NOMO-1 treated with dmso at 0.1 percent for 144 hours (cell line): ENCODE measurements at regions not wholly inside any gene's neighbourhood (a gene's known extent, or its start where the extent isn't known, plus 50 kb on each side); places are given as distances from the start of the nearest gene placed in this dataset.

Experiments
- DNase-seq: peaks from one replicate; lab custom pipeline; 2025; ENCODE audit not compliant: unreplicated experiment; lab: John Stamatoyannopoulos, UW

DNA sequence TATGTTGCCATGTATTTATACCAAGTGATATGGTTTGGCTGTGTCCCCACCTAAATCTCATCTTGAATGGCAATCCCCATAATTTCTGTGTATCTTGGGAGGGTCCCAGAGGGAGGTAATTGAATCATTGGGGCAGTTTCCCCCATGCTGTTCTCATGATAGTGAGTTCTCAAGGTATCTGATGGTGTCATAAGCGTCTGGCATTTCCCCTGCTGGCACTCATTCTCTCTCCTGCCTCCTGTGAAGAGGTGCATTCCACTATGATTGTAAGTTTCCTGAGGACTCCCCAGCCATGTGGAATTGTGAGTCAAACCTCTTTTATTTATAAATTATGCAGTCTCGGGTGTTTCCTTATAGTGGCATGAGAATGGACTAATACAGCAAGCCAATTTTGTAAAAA is 140.8 kb upstream of the ADAMTSL1 start:
- no peak for DNase-seq

DNA sequence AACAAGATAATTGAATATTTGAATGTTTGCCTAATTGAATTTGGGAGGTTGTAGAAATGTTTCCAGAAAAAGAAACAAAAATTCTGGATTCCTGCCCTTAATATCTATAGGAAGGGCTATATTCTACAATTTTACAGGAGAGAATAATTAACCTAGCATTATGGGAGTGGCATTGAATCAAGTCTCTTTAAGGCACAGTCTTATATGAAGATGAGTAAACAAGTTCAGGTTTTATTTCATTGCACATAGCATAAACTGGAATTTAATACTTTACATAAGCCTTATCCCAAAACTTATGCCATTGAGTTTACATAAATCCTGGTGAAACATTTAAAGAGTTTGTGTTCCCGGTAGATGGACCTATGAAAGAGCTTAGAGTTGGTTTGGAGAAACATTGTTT is 138.1 kb upstream of the ADAMTSL1 start:
- DNase-seq, result no peak

DNA sequence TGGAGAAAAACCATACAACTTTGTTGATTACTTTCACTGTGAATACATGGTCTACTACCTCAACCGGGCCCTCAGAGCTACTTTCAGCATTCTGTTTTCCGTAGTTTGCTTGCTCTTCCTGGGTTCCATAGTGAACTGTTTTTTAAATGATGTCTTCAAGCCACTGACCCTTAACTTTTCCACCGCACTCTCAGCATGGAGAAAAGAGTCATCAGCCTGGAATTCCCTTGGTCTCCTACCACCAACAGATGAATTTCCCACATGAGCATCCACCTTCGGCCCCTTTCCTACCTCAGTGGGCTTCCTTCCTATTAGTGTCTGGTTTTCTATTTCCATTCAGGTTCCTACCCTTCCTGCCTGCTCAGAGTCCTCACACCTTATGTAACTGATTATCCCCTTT is 135.9 kb upstream of the ADAMTSL1 start:
- DNase-seq, result no peak

DNA sequence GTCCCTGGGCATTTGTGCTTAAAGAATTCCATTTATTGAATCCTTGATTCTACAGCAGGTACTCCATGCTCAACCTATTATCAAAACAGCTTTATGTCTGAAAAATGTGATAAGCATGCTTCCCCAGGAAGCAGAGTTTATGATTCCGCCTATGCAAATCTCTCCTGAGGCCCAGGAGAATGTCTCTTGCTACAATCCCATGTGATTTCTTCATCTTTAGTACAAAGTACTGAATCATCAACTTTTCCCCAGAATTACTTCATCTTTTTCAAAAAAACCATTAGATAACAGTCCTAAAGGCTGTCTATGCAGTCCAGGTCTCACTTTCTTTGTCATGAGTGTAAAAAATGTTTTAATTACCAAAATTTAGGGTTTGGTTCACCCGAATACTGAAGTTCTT is 130.2 kb upstream of the ADAMTSL1 start:
- no peak for DNase-seq

DNA sequence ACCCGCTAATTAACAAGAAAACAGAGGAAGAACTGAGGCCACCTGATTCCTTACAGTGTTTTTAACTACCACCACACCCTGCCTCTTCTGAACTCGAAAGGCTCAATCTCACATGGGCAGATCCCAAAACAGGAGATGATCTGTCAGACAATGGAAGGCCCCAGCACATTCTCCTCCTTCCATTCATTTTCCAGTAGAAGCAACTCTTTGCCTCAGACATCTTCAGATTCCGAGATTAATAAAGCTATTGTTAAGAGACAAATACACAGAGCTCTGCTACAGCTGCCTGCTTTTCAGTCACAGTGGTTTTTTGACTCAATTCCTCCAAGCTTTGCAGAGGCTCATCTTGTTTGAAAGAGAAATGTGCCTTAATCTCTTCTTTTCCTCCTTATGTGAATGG is 127.2 kb upstream of the ADAMTSL1 start:
- DNase-seq, result no peak

DNA sequence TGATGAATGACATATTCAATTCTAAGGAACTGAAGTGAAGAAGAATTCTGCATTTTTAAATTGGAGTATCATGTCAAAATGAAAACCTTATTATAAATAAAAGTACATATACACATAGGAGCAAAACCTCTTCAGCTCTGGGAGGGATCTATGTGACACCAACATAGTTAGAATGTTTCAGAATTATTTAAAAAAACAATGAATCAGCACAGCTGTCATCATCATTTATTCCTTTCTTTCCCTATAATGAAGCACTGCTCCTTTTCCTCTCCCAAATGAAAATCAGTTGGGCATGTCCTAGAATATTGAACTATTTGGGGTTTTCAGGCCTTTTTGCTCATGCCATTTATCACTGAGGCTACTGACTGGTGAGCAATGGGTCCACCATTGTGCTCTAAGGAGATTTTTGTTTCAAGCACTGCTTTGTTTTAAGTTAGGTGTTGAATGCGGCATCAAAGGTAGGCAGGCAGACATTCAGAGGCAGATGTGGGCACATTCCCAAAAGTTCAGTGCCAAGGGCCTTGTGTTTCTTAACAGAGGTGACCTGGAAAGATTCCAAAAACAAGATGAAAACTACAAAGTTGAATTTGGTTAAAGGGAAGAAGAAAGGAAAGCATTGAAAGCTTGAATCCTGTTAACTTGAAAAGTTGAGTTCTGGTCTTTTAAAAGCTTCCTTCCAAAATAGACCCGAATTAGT is 126.4 kb upstream of the ADAMTSL1 start:
- DNase-seq, result no peak

DNA sequence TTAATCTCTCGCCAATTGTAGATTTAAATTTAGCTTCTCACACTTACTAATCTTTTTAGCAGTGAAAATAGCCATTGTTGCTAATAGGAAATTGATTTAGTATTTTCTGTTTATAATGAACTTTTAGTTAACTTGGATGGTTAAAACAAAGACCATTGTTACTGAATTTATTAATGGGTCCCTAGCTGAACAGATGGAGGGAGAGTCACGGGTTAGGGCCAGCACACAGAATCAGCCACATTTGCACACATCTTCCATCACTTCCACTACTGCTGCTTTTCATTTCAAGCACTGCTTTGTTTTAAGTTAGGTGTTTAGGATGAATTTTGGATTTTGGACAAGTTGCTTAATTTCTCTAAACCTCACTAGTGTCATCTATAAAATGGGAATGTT is 125.9 kb upstream of the ADAMTSL1 start:
- no peak for DNase-seq

DNA sequence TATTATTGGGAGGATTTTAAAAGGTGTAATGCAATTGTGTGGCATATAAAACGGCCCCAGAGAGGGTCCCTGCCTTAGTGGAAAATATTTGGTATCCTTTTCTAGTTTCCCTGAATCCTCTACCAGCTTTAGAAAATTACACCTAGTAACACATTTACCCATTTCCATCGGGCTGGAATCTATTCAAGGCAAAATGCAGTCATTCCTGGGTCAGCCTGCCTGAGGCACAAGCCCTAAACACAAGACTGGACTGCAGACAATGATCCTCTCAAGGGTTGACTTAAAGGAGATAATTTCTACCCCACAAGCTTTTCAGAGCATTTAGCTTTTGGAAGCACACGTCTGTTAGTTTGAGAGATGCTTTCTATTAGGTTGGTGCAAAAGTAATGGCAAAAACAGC is 124.4 kb upstream of the ADAMTSL1 start:
- no peak for DNase-seq

DNA sequence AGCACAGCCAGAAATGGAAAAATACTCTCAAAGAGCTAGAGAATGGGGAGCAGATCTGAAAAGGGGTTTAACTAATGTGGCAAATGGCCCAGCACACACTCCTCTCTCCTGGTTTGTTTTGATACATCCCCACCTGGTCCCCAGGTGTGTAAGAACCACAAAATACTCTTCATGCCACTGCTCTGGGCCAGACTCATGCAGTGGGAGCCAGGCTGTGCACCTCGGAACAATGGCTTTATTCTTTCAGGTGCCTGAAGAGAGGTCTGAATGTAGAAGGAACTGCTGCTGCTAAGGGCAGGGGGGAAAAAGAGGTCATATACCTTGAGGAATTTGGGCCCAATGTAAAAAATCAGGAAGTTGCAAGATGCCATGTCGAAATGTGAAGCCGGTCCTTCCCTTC is 123.9 kb upstream of the ADAMTSL1 start:
- no peak for DNase-seq

DNA sequence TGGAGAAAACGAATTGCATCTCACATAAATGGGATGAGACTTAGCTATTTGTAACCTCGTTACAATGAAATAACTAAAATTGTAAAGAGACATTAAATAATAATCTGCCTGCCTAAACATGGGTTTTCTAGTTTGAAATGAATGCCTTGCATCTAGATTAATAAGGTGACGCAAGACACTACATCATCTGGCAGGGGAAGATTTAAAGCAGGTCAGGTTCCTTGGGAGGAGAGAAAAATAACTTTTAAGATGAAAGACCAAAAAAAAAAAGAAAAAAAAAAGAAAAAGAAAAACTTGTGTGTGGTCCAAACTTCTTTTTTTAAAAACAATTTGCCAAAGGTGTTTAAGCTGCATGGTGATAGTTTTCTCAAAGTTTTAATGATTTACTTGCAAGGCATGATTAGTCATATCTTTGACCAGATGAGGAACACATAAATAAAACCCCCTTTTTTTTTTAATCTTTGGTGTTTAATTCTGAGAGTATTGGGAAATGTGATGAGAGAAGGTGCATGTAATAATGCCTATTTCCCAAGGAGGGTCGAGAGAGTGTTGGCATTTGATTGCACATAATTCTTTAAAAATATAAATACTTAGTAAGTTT is 122.9 kb upstream of the ADAMTSL1 start:
- DNase-seq, result no peak

DNA sequence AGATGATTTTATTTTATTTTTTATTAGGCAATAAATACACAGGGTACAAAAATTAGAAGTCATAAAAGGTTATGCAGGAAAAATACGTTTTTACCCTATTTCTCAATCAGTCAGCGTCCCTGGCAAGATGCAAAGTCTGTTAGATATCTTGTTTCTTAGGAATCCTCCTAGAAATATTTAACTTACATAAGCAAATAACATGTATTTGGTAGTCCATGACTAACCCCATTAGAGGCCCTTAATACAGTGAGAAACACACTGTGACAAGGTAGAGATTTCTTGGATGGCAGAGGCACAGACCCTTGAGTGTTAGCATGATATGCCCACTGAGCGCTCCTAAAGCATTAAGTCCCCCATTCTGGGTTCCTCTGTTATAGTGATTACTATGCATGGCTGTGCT is 121.2 kb upstream of the ADAMTSL1 start:
- DNase-seq, result no peak

DNA sequence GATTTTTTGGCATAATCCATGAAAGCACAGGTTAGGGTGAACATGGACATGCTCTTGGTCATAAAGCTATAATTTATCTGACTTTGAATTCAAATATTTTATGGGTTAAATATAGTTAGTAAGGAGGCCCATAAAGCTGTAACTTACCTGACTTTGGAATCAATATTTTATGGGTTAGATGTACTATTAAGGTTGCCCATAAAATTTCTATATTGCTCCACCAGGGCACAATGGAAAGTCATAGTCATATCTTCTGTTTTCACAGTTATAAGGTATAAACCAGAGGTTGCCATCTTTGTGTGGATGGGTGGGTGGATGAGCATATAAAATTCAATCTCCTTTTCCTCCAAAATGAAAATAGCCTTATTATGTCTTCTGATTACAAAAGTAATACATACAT is 120.5 kb upstream of the ADAMTSL1 start:
- no peak for DNase-seq

DNA sequence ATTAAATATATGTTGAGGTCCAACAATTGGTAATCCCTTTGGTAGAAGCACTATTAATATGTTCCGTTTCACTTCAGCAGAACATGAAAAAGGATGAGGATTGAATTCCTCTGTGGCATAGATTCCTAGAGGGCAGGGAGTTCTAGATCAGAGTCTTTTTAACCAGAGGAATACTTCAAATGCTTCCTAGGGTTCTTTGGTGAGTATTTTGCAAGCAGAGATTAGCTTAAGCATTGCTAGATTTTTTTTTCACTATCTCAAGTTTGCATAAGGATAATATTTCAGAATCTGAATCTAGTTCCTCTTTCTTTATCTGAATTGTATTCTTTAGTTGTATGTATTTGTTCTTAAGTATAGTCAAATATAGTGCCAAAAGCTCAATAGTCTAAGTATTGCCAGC is 116.6 kb upstream of the ADAMTSL1 start:
- no peak for DNase-seq

DNA sequence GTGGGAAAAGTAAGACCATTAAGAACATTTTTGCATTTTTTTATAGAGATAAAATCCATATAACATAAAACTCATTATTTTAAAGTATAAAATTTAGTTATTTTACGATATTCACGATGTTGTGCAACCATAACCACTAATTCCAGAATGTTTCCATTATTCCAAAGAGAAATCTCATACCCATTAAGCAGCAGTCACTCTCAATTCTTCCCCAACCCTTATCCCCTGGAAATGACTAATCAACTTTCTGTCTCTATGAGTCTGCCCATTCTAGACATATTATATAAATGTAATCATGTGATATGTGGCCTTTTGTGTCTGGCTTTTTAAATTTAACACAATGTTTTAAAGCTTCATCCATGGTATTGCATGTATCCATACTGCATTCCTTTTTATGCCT is 115.6 kb upstream of the ADAMTSL1 start:
- no peak for DNase-seq

DNA sequence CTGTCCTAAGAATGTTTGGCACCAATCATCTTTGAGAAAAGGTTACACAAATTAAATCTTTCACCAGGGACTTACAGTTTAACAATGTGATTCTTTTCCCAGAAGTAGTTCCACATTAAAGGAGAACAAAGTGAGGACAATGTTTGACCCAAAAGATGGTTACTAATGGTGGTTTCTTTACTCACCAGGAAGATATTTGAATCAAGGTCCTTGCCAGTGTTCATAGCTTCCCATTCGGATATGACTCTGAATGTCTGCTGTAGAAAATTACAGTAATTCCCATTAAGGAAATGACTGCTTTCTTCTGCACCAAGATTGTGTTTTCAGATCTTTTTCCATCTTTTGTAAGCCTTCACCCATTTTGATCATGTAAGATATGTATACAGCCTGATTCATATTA is 114.6 kb upstream of the ADAMTSL1 start:
- no peak for DNase-seq

DNA sequence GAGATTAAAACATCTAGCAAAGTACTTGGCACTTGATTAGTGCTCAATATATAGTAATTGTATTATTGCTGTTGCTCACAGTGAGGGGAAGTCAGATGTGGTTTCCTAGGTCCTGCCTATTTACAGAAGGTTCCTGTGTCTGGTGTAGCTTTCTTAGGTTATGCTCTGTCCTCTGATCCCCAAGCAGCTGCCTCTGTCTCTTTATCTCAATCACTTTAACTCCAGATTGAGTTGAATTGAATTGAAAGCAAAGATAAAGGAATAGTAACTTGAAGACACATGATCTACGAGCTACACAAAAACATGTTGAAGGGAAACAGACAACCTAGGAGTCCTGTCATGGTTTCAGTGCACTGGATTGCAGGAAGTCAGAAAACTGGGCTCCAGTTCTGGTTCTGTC is 113.9 kb upstream of the ADAMTSL1 start:
- no peak for DNase-seq

DNA sequence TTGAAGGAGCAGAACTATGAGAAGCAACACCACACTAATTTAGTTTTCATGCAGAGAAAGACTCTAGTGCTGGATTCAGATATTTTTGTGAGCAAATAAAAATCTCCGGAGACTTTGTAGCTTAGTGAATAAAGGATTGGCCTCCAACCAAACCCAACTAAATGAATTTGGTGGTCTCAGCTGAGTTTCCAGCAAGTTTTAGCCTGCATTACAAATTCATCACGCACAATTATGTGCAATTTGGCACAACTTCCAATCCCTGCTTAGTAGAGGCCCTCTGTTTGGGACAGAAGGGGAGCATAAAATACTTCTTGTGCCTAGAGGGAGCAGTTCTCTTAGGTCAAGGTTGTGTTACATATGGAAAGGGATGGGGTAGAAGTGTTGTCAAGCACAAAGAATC is 112.3 kb upstream of the ADAMTSL1 start:
- DNase-seq, result no peak

DNA sequence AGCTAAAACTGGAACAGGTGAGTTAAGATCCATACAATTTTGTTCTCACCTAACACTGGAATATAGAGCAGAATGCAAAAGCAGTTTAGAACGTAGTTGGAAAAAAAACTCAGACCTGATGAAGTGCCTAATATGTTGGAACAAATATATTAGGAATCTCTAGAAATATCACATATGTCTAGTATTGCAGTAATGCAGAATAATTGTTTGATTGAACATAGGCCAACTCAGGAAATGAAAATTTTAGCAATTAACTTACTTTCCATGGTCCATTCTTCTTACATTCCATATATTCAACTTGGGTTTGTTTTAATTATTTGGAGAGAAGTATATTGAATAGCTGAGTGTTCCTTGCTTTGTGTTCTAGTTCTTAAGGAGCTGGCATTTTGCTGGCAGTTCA is 111.8 kb upstream of the ADAMTSL1 start:
- no peak for DNase-seq

DNA sequence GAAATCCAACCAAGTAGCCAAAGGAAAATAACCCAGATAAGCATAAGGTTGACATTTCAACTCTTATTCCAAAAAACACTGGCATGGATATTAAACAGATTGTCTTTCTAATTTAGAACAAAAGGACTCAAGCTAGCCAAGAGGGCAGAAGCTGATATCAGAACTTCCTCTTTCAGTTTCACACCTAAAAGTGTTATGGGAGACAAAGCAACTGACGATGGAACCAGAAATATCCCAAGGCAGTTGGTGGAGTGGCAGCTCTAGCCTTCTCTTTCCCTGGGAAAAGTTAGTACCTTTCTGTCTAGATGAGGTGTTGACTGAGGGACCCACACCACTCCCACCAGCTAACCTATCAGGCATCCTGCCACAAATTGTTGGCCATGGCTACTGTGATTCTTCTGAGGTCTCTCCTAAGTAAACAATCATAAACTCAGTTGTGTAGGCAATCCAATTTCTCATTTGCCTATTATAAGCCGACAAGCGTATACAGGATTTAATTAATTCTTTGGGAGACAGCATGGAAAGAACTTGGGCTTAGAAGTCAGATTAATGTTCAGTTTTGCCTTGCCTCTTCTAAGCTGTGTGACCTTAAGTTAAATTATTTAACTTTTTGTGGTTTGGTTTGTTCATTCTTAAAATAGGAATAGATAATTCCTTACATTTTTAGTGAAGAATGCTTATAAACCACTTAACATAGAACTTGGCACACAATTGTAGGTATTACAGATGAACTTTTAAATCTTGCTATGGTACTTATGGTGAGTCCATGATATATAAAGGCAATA is 110.9 kb upstream of the ADAMTSL1 start:
- no peak for DNase-seq

DNA sequence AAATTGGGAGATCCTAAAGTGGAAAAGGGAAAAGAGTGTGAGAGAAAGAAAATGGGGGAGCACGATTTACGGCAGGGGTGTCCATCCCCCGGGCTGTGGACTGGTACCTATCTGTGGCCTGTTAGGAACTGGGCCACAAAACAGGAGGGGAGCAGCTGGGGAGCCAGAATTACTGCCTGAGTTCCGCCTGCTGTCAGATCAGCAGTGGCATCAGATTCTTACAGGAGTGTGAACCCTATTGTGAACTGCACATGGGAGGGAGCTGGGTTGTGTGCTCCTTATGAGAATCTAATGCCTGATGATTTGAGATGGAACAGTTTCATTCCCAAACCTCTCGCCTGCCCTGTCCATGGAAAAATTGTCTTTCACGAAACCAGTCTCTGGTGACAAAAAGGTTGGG is 108.3 kb upstream of the ADAMTSL1 start:
- DNase-seq, result no peak

DNA sequence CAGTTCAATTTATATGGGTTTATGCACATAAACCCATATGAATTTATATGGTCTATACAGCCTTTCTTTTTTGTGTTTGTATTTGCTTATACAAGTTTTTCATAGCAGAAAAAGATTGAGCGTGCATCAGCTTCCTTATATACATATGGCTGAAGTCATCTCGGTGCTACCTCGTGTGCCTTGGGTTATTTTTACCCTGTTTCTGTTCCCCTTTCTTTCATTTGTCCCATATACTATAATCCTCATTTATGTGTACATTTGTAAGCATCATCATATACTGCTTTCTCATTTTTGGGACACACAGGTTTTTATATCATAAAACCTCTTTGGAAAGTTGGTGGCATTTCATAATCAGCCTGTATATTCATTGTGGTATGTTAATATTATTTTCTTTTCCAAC is 107.8 kb upstream of the ADAMTSL1 start:
- DNase-seq, result no peak

DNA sequence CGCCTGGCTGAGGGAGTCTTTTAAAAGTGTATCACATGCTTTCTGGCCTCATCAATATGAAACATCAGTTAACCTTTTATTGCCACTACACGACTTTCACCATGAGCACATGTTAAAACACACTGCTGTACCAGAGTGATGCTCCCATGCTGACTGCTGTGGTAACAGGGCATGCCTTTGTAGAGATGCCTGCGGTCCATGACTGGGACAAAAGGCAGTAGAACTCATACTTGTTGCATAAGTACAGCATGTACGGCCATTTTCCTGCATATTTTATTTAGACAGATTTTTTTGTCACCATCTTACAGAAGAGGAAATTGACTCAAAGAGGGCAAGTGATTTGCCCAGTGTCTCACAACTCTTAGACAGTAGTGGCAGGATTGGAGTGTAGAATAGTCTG is 105.7 kb upstream of the ADAMTSL1 start:
- DNase-seq, result no peak

DNA sequence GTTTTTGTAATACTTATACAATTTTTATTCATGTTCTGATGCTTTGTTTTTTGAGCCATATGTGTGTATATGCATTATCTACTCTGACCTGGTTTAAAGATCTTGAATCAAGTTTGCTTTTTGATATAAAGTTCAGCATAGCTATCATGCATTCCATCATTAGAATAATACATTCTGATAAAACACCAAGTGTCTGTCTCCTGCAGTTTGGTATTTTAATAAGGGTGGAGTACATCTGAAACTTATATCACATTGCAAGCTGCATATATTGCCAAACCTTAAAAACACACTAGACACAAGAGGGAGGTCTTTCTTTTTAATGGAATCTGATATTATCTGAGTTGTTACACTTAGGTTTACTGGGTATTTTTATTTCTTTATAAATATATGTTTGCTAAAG is 102.8 kb upstream of the ADAMTSL1 start:
- DNase-seq, result no peak
